Testis (tissue), 2 donors: ENCODE measurements at regions not wholly inside any gene's neighbourhood (a gene's known extent, or its start where the extent isn't known, plus 50 kb on each side); places are given as distances from the start of the nearest gene placed in this dataset.

Source experiments
- DNase-seq: peaks from one replicate; pipeline ENCODE4 v3.0.0-alpha.2; 2019
- H3K27ac ChIP-seq, 2 donors: fragments of 200-600 bp; sonication (generic); one replicate each; pipeline ENCODE4 v1.5.1; 2019
- H3K27me3 ChIP-seq: fragments of 200-600 bp; sonication (generic); one replicate; pipeline ENCODE4 v1.5.1; 2019
- H3K36me3 ChIP-seq: fragments of 200-600 bp; sonication (generic); one replicate; pipeline ENCODE4 v1.5.1; 2017; ENCODE audit warnings: low read depth; ENCODE audit errors: missing control alignments
- H3K4me1 ChIP-seq: fragments of 200-600 bp; sonication (generic); one replicate; pipeline ENCODE4 v1.5.1; 2019
- H3K4me3 ChIP-seq, 2 donors: fragments of 200-600 bp; sonication (generic); one replicate each; pipeline ENCODE4 v1.5.1; 2017 to 2019
- H3K9me3 ChIP-seq: fragments of 200-600 bp; sonication (generic); one replicate; pipeline ENCODE4 v1.5.1; 2017
- POLR2A ChIP-seq: fragments of 450-650 bp; IDR thresholded peaks from one replicate; pipeline ENCODE4 v1.6.1; 2017; ENCODE audit warnings: antibody characterized with exemption, mild to moderate bottlenecking, moderate library complexity
- WGBS, 2 donors: methylation state at CpG; one replicate each; pipeline ENCODE4 v1.1.5; 2018; 5-methylcytosine and 5-hydroxymethylcytosine counted together
- intact Hi-C: fragments of 100-400 bp; cut with DNase I; formaldehyde crosslinking; loops from one replicate; pipeline ENCODE4 v1.15.1; 2023; ENCODE audit warnings: low total_unique reads
- TF ChIP-seq, protein P1 (sequence below), 3 experiments: fragments of 450-650 bp in 2 of 3; fragments of 200-600 bp in 1 of 3; sonication (generic) in 1 of 3; IDR thresholded peaks; one replicate each; pipeline ENCODE4 v1.5.1; 2016 to 2019; ENCODE audit warnings: antibody characterized with exemption in 3 of 3, mild to moderate bottlenecking in 2 of 3, moderate library complexity in 1 of 3

DNA sequence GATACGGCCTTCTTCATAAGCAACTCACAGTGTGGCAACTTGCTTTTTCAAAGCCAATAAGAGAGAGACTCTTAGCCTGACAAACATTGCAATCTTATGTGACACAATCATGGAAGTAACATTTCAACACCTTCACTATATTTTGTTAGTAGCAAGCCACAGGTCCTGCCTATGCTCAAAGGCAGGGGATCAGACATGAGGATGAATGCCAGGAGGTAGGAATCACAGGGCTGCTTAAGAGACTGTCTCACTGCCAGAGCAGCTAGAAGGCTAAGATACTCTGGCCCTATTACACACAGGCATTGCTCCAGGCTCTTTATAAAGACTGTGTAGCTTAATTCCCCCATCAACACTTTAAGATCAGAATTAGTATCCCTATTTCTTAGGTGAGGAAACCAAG, 236.2 kb upstream of the KAZN start:
- Histone ChIP-seq H3K36me3 (no peaks in the 10 kb centered on the region), H3K27ac (no peak overlapping the region), H3K4me3 (no peak overlapping the region), H3K4me1 (no peaks in the 10 kb centered on the region), H3K9me3 (no peaks in the 10 kb centered on the region), H3K27me3 (no peaks in the 10 kb centered on the region)
- no peak for DNase-seq
- intact Hi-C loops: no loop called here
- 92 to 100% methylated on average over 1 of the region's 1 CpG for WGBS, 2 donors
- no peak for TF ChIP-seq POLR2A
- TF ChIP-seq, protein P1, sequence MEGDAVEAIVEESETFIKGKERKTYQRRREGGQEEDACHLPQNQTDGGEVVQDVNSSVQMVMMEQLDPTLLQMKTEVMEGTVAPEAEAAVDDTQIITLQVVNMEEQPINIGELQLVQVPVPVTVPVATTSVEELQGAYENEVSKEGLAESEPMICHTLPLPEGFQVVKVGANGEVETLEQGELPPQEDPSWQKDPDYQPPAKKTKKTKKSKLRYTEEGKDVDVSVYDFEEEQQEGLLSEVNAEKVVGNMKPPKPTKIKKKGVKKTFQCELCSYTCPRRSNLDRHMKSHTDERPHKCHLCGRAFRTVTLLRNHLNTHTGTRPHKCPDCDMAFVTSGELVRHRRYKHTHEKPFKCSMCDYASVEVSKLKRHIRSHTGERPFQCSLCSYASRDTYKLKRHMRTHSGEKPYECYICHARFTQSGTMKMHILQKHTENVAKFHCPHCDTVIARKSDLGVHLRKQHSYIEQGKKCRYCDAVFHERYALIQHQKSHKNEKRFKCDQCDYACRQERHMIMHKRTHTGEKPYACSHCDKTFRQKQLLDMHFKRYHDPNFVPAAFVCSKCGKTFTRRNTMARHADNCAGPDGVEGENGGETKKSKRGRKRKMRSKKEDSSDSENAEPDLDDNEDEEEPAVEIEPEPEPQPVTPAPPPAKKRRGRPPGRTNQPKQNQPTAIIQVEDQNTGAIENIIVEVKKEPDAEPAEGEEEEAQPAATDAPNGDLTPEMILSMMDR (IDR thresholded peaks at IDR 0.05): no peak

DNA sequence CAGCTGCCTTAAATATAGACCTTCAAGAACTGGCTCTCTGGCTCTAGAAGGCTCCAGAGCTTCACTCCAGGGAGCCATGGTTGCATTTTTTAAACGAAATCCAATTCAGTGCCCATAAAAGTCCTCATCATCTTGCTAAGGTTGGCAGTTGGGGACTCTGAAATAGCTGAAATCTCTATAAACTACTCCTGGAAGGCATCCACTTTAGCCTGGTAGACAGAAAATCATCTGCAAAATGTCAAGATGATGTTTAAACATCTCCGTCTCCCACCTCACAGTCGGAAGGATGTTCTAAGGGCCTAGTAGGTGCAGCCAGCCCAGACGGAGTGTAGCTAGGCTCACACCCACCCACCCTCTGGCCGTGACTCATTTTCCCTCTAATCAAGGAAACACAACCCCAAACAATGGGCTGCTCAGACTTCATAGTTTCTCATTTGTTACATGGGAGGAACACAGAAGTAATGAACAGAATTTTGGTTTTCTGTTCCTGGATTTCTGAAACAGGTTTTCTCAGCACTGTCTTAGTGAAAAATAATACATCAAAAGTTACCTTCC, 235.4 kb upstream of the KAZN start:
- Histone ChIP-seq H3K36me3 (no peaks in the 10 kb centered on the region), H3K27ac (no peak overlapping the region), H3K4me3 (no peak overlapping the region), H3K4me1 (no peaks in the 10 kb centered on the region), H3K27me3 (no peaks in the 10 kb centered on the region), H3K9me3 (no peaks in the 10 kb centered on the region)
- TF ChIP-seq, protein P1 (IDR thresholded peaks at IDR 0.05): no peak
- no peak for TF ChIP-seq POLR2A
- WGBS, 2 donors: 70 to 75% methylated on average over 5 of the region's 5 CpGs
- intact Hi-C loops: no loop called here
- DNase-seq: no peak

DNA sequence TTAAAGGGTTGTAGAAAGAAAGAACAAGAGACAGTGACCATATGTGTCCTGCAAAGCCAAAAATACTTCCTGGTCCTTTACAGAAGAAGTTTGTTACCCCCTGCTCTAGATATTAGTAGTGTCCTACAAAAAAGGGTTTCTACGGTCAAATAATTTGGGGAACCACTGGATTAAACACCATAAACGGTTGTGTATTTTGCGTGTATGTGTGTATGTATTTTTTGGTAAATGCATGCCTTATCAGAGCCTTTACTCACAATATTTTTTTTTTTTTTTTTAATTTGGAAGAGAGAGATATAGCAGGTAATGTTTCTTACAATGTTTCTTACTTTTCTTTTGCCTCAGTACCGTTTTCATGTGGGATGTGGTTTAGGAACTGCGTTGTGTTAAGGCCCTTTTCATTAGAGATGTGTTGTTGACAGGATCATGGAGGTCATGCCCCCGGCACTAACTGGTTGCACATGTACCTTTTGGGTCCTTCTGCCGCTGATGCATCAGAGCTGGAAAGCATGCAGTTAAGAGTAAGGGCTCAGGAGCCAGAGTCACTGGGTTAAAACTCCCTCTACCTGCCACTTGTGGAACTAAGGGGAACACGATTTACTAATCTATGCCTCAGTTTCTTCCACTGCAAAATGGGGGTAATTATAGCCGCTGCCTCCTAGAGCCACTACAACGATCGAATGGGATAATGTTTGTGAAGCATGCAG, 234.6 kb upstream of the KAZN start:
- Histone ChIP-seq H3K27me3 (no peaks in the 10 kb centered on the region), H3K4me1 (no peaks in the 10 kb centered on the region), H3K27ac (no peak overlapping the region), H3K4me3 (no peak overlapping the region), H3K9me3 (no peaks in the 10 kb centered on the region), H3K36me3 (no peaks in the 10 kb centered on the region)
- DNase-seq: no peak
- intact Hi-C loops: no loop called here
- TF ChIP-seq, protein P1 (IDR thresholded peaks at IDR 0.05): no peak
- no peak for TF ChIP-seq POLR2A
- WGBS, 2 donors: 76 to 77% methylated on average over 11 of the region's 11 CpGs

DNA sequence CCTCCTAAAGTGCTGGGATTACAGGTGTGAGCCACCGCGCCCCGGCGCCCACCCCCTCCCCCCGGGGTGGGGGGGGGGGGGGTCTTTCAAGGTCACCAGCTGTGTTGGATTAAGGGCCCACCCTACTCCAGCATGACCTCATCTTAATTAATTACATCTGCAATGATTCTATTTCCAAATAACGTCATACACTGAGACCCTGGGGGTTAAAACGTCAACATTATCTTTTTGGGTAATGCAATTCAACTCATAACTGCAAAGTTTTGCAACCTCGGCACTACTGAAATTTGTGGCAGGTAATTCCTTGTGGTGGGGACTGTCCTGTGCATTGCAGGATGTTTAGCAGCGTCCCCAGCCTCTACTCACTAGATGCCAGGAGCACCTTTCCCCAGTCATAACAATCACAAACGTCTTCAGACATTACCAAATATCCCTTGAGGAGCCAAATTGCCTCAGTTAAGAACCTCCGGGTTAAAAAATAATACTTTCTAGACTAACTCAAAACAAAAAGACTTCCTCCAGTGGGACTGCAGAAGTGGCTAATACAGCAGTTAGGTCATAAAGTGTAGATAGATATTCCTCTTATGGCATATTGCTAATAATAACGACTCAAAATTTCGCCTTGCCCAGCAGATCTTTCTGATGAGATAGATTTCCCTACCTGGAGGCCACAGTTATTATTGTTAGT, 233.0 kb upstream of the KAZN start:
- TF ChIP-seq, protein P1 (IDR thresholded peaks at IDR 0.05): no peak
- TF ChIP-seq POLR2A: no peak
- no peaks in the 10 kb centered on the region for H3K27me3 ChIP-seq
- no peak overlapping the region for H3K27ac ChIP-seq
- no peaks in the 10 kb centered on the region for H3K9me3 ChIP-seq
- DNase-seq: no peak
- intact Hi-C loops: no loop called here
- H3K36me3 ChIP-seq: no peaks in the 10 kb centered on the region
- no peak overlapping the region for H3K4me3 ChIP-seq
- H3K4me1 ChIP-seq: no peaks in the 10 kb centered on the region
- 63 to 64% methylated on average over 12 to 13 of the region's 13 CpGs for WGBS, 2 donors
